K562 (cell line): ENCODE measurements at regions not wholly inside any gene's neighbourhood (a gene's known extent, or its start where the extent isn't known, plus 50 kb on each side); places are given as distances from the start of the nearest gene placed in this dataset.

Source experiments
- ATAC-seq: fragments of 200-7000 bp; cut with Tn5 transposase; 3 replicates; pipeline ENCODE4 v1.9.1; 2020; ENCODE audit warnings: moderate library complexity
- BruUV-seq: library from RNA; stranded (reverse); fragments of 400-500 nt; replicated peaks from 2 replicates; lab custom pipeline; 2021; lab: Mats Ljungman, UMichigan
- CTCF ChIA-PET: fragments of 300-600 bp; formaldehyde crosslinking; extraction: SDS; loops from one replicate; lab custom pipeline; 2021; ENCODE audit warnings: low intra/inter-chr PET ratio; lab: Yijun Ruan, JAX
- POLR2A ChIA-PET: fragments of 300-600, 350-650 bp; sonication (Branson Sonifier 250); formaldehyde crosslinking; extraction: SDS; loops from one replicate; lab custom pipeline; 2021; ENCODE audit warnings: antibody characterized with exemption, inconsistent platforms; lab: Yijun Ruan, JAX
- DNase-seq, 4 experiments: peaks; one replicate each; pipeline versions ENCODE4 v3.0.0 to v3.0.0-alpha.2; 2011 to 2018; ENCODE audit warnings: low spot score in 3 of 4, mixed read lengths in 3 of 4; ENCODE audit errors: extremely low read depth in 1 of 4
- FAIRE-seq: peaks from 2 replicates; lab custom pipeline; 2011; peaks lifted over from hg19 to GRCh38; lab: Jason Lieb, UNC
- H2AFZ ChIP-seq: 2 replicates; pipeline ENCODE4 v1.6.0; 2011; ENCODE audit warnings: low read depth, low read length, control low read depth, inconsistent platforms
- H3K27ac ChIP-seq: fragments of 200-600 bp; 3 replicates; pipeline ENCODE4 v1.8.0; 2011; ENCODE audit warnings: low read depth, mild to moderate bottlenecking, control low read depth, inconsistent platforms, low read length, moderate library complexity, mixed read lengths; ENCODE audit errors: extremely low read depth
- H3K27me3 ChIP-seq, 2 experiments: fragments of 300-600 bp in 1 of 2; 2 replicates in 1 of 2; 3 replicates in 1 of 2; pipeline versions ENCODE4 v1.6.0 to v1.8.0; 2011; ENCODE audit warnings: inconsistent platforms in 2 of 2, low read length in 2 of 2, mild to moderate bottlenecking in 1 of 2, mixed read lengths in 1 of 2, moderate library complexity in 1 of 2; ENCODE audit not compliant: control insufficient read depth in 2 of 2, insufficient read depth in 2 of 2
- H3K36me3 ChIP-seq: fragments of 300-600 bp; 3 replicates; pipeline ENCODE4 v1.8.0; 2011; ENCODE audit warnings: mild to moderate bottlenecking, low read length, inconsistent platforms; ENCODE audit not compliant: control insufficient read depth, insufficient read depth
- H3K4me1 ChIP-seq, 2 experiments: fragments of 200-600 bp in 1 of 2; replicated peaks in 1 of 2; 2 replicates in 1 of 2; 3 replicates in 1 of 2; pipeline versions ENCODE4 v1.5.1 to v1.8.0; 2011; ENCODE audit warnings: inconsistent platforms in 2 of 2, low read length in 2 of 2, mild to moderate bottlenecking in 1 of 2, mixed read lengths in 1 of 2, moderate library complexity in 1 of 2; ENCODE audit not compliant: control insufficient read depth in 2 of 2, insufficient read depth in 2 of 2
- H3K4me2 ChIP-seq: 2 replicates; pipeline ENCODE4 v1.6.1; 2011; ENCODE audit warnings: low read length, control low read depth, inconsistent platforms, mixed read lengths; ENCODE audit not compliant: insufficient read depth
- H3K4me3 ChIP-seq: fragments of 200-600 bp; sonication (generic), shearing (Covaris generic); 2 replicates; pipeline ENCODE4 v1.5.1; 2016; ENCODE audit warnings: control low read depth, inconsistent platforms
- H3K79me2 ChIP-seq: fragments of 200-600 bp; 3 replicates; pipeline ENCODE4 v1.8.0; 2011; ENCODE audit warnings: low read length, inconsistent platforms; ENCODE audit not compliant: control insufficient read depth, insufficient read depth
- H3K9ac ChIP-seq, 2 experiments: 2 replicates each; pipeline versions ENCODE4 v1.6.0 to v1.6.1; 2011; ENCODE audit warnings: low read depth in 2 of 2, low read length in 2 of 2, control low read depth in 1 of 2, inconsistent platforms in 1 of 2, mild to moderate bottlenecking in 1 of 2, mixed read lengths in 1 of 2; ENCODE audit not compliant: insufficient read depth in 1 of 2
- H3K9me1 ChIP-seq: one replicate; pipeline ENCODE4 v1.6.0; 2011; ENCODE audit warnings: inconsistent platforms, mild to moderate bottlenecking, low read length, moderate library complexity; ENCODE audit not compliant: control insufficient read depth, insufficient read depth
- H3K9me3 ChIP-seq: replicated peaks from 2 replicates; pipeline ENCODE4 v1.5.1; 2011; ENCODE audit warnings: low read depth, low read length, inconsistent platforms; ENCODE audit not compliant: control insufficient read depth, insufficient read depth
- H4K20me1 ChIP-seq: replicated peaks from 2 replicates; pipeline ENCODE4 v1.6.1; 2011; ENCODE audit warnings: low read length, inconsistent platforms, mixed read lengths; ENCODE audit not compliant: control insufficient read depth, insufficient read depth
- EZH2 ChIP-seq: IDR thresholded peaks from 2 replicates; pipeline ENCODE4 v1.6.1; 2012; ENCODE audit warnings: low read depth, mild to moderate bottlenecking, inconsistent platforms, low read length, borderline replicate concordance
- GTF2A2 ChIP-seq: IDR thresholded peaks from 2 replicates; pipeline ENCODE4 v1.6.1; 2016; ENCODE audit warnings: mild to moderate bottlenecking, missing genetic modification characterization, missing compliant biosample characterization
- MBD2 ChIP-seq: sonication (generic); IDR thresholded peaks from 2 replicates; pipeline ENCODE4 v1.6.1; 2016; ENCODE audit warnings: low read depth, borderline replicate concordance
- MED1 ChIP-seq: sonication (generic); formaldehyde crosslinking; IDR thresholded peaks from 2 replicates; pipeline ENCODE4 v1.8.1; 2023; ENCODE audit warnings: missing genetic modification reagents, borderline replicate concordance
- MEF2D ChIP-seq: conservative IDR thresholded peaks from 2 replicates; pipeline ENCODE4 v1.6.1; 2016; ENCODE audit warnings: low read depth, missing genetic modification characterization, missing compliant biosample characterization
- PHTF2 ChIP-seq: fragments of 250-450 bp; sonication (Bioruptor Pico); IDR thresholded peaks from 2 replicates; pipeline ENCODE4 v1.5.0; 2021; ENCODE audit warnings: mild to moderate bottlenecking
- PRPF4 ChIP-seq: fragments of 200-400 bp; formaldehyde crosslinking; IDR thresholded peaks from one replicate; pipeline ENCODE4 v1.6.1; 2017; ENCODE audit warnings: low read length, low read depth, mild to moderate bottlenecking; ENCODE audit not compliant: insufficient read depth, poor library complexity, severe bottlenecking
- SMARCB1 ChIP-seq: IDR thresholded peaks from 2 replicates; pipeline ENCODE4 v1.6.1; 2011; ENCODE audit warnings: improper control_type of control experiment, low read depth; ENCODE audit not compliant: insufficient read length
- XRCC5 ChIP-seq: fragments of 200-400 bp; formaldehyde crosslinking; IDR thresholded peaks from 2 replicates; pipeline ENCODE4 v1.6.1; 2017; ENCODE audit warnings: low read depth, mild to moderate bottlenecking, low read length
- ZNF41 ChIP-seq: fragments of 250-450 bp; sonication (Bioruptor Pico); conservative IDR thresholded peaks from 2 replicates; pipeline ENCODE4 v1.4.0; 2020; ENCODE audit warnings: mild to moderate bottlenecking
- ZNF57 ChIP-seq: fragments of 450-650 bp; formaldehyde crosslinking; IDR thresholded peaks from 2 replicates; pipeline ENCODE4 v1.4.0; 2020; ENCODE audit warnings: mild to moderate bottlenecking, moderate library complexity
- ZNF76 ChIP-seq: fragments of 250-450 bp; sonication (Bioruptor Pico); IDR thresholded peaks from 2 replicates; pipeline ENCODE4 v1.4.0; 2020; ENCODE audit warnings: mild to moderate bottlenecking, moderate library complexity, borderline replicate concordance
- ZNF77 ChIP-seq: fragments of 250-450 bp; sonication (Bioruptor Pico); IDR thresholded peaks from 2 replicates; pipeline ENCODE4 v1.5.0; 2020
- WGBS: fragments of 100-300 bp; shearing (Covaris generic); methylation state at CpG from one replicate; pipeline ENCODE4 v1.1.6; 2016; ENCODE audit warnings: low coverage, mixed read lengths; ENCODE audit not compliant: insufficient coverage; ENCODE audit errors: missing lambda C conversion rate; 5-methylcytosine and 5-hydroxymethylcytosine counted together
- in situ Hi-C: fragments of 300-500 bp; cut with MboI; formaldehyde crosslinking; loops from 4 replicates; pipeline ENCODE4 v1.15.0; 2018; ENCODE audit warnings: inconsistent platforms, mixed read lengths
- intact Hi-C: fragments of 100-400 bp; cut with micrococcal nuclease; formaldehyde crosslinking; loops from 2 replicates; pipeline ENCODE4 v1.14.2; 2022
- TF ChIP-seq, protein P1 (sequence below): fragments of 450-650 bp; formaldehyde crosslinking; conservative IDR thresholded peaks from 2 replicates; pipeline ENCODE4 v1.4.0; 2022; ENCODE audit warnings: mild to moderate bottlenecking, missing genetic modification characterization
- TF ChIP-seq, protein P2 (sequence below): fragments of 250-450 bp; sonication (Bioruptor Pico); IDR thresholded peaks from 2 replicates; pipeline ENCODE4 v1.5.0; 2021; ENCODE audit warnings: mild to moderate bottlenecking, borderline replicate concordance
- TF ChIP-seq, protein P3 (sequence below): fragments of 250-450 bp; sonication (Bioruptor Pico); IDR thresholded peaks from 2 replicates; pipeline ENCODE4 v1.5.0; 2021

DNA sequence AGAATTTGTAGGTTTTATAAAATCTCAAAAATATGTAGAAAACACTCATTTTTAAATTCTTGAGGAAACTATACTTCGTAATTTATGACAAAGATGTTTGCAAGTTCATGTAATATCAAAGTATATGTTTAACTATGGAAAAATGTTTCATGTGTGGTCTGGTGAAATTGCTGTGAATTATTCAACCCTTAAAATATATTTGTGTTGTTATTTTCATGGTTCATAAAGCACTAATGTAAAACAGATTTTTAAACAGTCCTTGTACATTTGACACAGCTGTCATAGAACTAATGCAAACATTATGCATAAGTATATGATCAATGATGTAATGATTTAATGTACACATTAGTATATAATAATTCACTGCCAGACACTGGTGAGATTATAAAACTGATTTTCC, 83.1 kb upstream of the ARSJ start (continued):
- TF ChIP-seq MED1 (CRISPR knock-in tag) = no peak
- TF ChIP-seq ZNF76 (CRISPR knock-in tag) = no peak
- TF ChIP-seq, protein P1, sequence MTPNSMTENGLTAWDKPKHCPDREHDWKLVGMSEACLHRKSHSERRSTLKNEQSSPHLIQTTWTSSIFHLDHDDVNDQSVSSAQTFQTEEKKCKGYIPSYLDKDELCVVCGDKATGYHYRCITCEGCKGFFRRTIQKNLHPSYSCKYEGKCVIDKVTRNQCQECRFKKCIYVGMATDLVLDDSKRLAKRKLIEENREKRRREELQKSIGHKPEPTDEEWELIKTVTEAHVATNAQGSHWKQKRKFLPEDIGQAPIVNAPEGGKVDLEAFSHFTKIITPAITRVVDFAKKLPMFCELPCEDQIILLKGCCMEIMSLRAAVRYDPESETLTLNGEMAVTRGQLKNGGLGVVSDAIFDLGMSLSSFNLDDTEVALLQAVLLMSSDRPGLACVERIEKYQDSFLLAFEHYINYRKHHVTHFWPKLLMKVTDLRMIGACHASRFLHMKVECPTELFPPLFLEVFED (CRISPR knock-in tag) = no peak

DNA sequence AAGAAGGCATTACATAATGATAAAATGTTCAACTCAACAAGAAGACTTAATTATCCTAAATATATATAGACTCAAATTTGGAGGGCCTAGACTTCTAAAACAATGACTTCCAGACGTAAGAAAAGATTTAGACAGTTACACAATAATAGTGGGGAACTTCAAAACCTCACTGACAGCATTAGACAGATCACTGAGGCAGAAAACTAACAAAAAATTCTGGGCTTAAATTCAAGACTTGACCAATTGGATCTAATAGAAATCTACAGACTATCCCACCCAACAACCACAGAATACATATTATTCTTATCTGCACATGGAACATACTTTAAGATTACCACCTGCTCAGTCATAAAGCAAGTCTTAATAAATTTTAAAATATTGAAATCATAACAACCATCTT, 93.3 kb upstream of the ARSJ start:
- Histone ChIP-seq H3K4me2 (no peak overlapping the region), H3K9me1 (no peaks in the 10 kb centered on the region), H3K27me3 (no peaks in the 10 kb centered on the region), H3K4me3 (no peak overlapping the region), H2AFZ (no peak overlapping the region), H3K9ac (no peak overlapping the region), H3K9me3 (no peaks in the 10 kb centered on the region), H3K4me1 (no peaks in the 10 kb centered on the region), H3K36me3 (no peaks in the 10 kb centered on the region), H4K20me1 (no peaks in the 10 kb centered on the region), H3K79me2 (no peaks in the 10 kb centered on the region), H3K27ac (no peak overlapping the region)
- BruUV-seq = no TSS peak
- in situ Hi-C loops = no loop called here
- POLR2A ChIA-PET = no interaction called here
- FAIRE-seq (no peak), ATAC-seq (no peak), DNase-seq (no peak)
- intact Hi-C loops = loop anchor here (10.0 kb wide), 1 partner anchor 678 kb away; no protein-coding TSS in a partner anchor
- CTCF ChIA-PET = no interaction called here
- TF ChIP-seq, protein P2, sequence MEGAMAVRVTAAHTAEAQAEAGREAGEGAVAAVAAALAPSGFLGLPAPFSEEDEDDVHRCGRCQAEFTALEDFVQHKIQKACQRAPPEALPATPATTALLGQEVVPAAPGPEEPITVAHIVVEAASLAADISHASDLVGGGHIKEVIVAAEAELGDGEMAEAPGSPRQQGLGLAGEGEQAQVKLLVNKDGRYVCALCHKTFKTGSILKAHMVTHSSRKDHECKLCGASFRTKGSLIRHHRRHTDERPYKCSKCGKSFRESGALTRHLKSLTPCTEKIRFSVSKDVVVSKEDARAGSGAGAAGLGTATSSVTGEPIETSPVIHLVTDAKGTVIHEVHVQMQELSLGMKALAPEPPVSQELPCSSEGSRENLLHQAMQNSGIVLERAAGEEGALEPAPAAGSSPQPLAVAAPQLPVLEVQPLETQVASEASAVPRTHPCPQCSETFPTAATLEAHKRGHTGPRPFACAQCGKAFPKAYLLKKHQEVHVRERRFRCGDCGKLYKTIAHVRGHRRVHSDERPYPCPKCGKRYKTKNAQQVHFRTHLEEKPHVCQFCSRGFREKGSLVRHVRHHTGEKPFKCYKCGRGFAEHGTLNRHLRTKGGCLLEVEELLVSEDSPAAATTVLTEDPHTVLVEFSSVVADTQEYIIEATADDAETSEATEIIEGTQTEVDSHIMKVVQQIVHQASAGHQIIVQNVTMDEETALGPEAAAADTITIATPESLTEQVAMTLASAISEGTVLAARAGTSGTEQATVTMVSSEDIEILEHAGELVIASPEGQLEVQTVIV (CRISPR knock-in tag) = no peak
- TF ChIP-seq ZNF77 = no peak
- no peak for TF ChIP-seq ZNF41 (CRISPR knock-in tag)
- no peak for TF ChIP-seq SMARCB1
- TF ChIP-seq MEF2D = no peak
- TF ChIP-seq GTF2A2 (tag) = no peak
- no peak for TF ChIP-seq MBD2
- no peak for TF ChIP-seq PHTF2 (CRISPR knock-in tag)
- TF ChIP-seq PRPF4 = no peak
- no peak for TF ChIP-seq ZNF57 (CRISPR knock-in tag)
- TF ChIP-seq, protein P3, sequence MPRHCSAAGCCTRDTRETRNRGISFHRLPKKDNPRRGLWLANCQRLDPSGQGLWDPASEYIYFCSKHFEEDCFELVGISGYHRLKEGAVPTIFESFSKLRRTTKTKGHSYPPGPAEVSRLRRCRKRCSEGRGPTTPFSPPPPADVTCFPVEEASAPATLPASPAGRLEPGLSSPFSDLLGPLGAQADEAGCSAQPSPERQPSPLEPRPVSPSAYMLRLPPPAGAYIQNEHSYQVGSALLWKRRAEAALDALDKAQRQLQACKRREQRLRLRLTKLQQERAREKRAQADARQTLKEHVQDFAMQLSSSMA (CRISPR knock-in tag) = no peak
- no peak for TF ChIP-seq XRCC5
- TF ChIP-seq EZH2 = no peak
- WGBS = 0% methylated on average over 1 of the region's 1 CpG
